ENCODE measurements at regions not wholly inside any gene's neighbourhood (a gene's known extent, or its start where the extent isn't known, plus 50 kb on each side); places are given as distances from the start of the nearest gene placed in this dataset.

GRCh38 chr3:157810924-157811718, 295.1 kb downstream of the SHOX2 start:
- TF ChIP-seq SIN3A (IDR thresholded peaks at IDR 0.05; ENCODE audit: borderline replicate concordance, insufficient read depth, low read length) (no peak), REST (IDR thresholded peaks at IDR 0.05; ENCODE audit: insufficient read depth in 1 of 2, low read depth in 2 of 2, low read length in 2 of 2) (no peak), FOXP2 (optimal IDR thresholded peaks at IDR 0.05; ENCODE audit: borderline replicate concordance, extremely low read depth, extremely low read length, insufficient read depth) (no peak), POLR2AphosphoS5 (IDR thresholded peaks at IDR 0.05; ENCODE audit: low read depth, low read length) (no peak), TAF1 (IDR thresholded peaks at IDR 0.05; ENCODE audit: borderline replicate concordance, insufficient read depth, low read length) (no peak)

DNA sequence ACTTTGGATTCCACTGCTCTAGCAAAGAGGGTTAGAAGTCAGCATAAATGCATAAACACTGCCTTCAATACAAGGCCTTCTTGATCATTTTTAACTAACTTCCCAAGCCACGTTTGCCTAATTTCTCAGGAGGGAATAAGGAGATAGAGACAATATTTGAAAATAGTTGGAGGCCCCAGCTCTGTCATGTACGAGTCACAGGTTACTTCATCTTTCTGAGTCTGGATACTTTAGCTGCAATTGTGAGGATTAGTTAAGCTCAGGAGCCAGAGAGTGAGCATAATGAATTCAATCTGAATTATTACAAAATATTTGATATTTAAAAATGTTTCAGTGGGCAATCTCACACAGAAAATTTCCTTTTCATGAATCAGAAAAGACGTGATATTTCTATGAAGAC, 298.9 kb downstream of the SHOX2 start:
- TF ChIP-seq FOXP2 (optimal IDR thresholded peaks at IDR 0.05; ENCODE audit: borderline replicate concordance, extremely low read depth, extremely low read length, insufficient read depth) (no peak), REST (IDR thresholded peaks at IDR 0.05; ENCODE audit: insufficient read depth in 1 of 2, low read depth in 2 of 2, low read length in 2 of 2) (no peak), POLR2AphosphoS5 (IDR thresholded peaks at IDR 0.05; ENCODE audit: low read depth, low read length) (no peak), TAF1 (IDR thresholded peaks at IDR 0.05; ENCODE audit: borderline replicate concordance, insufficient read depth, low read length) (no peak), SIN3A (IDR thresholded peaks at IDR 0.05; ENCODE audit: borderline replicate concordance, insufficient read depth, low read length) (no peak)

GRCh38 chr3:157805538-157805937, 300.7 kb downstream of the SHOX2 start:
- TF ChIP-seq POLR2AphosphoS5 (IDR thresholded peaks at IDR 0.05; ENCODE audit: low read depth, low read length) (no peak), REST (IDR thresholded peaks at IDR 0.05; ENCODE audit: insufficient read depth in 1 of 2, low read depth in 2 of 2, low read length in 2 of 2) (no peak), TAF1 (IDR thresholded peaks at IDR 0.05; ENCODE audit: borderline replicate concordance, insufficient read depth, low read length) (no peak), FOXP2 (optimal IDR thresholded peaks at IDR 0.05; ENCODE audit: borderline replicate concordance, extremely low read depth, extremely low read length, insufficient read depth) (no peak), SIN3A (IDR thresholded peaks at IDR 0.05; ENCODE audit: borderline replicate concordance, insufficient read depth, low read length) (no peak)

- no peak for TF ChIP-seq SIN3A (IDR thresholded peaks at IDR 0.05; ENCODE audit: borderline replicate concordance, insufficient read depth, low read length)
- no peak for TF ChIP-seq FOXP2 (optimal IDR thresholded peaks at IDR 0.05; ENCODE audit: borderline replicate concordance, extremely low read depth, extremely low read length, insufficient read depth)
- TF ChIP-seq POLR2AphosphoS5 (IDR thresholded peaks at IDR 0.05; ENCODE audit: low read depth, low read length): no peak
- no peak for TF ChIP-seq TAF1 (IDR thresholded peaks at IDR 0.05; ENCODE audit: borderline replicate concordance, insufficient read depth, low read length)
- no peak for TF ChIP-seq REST (IDR thresholded peaks at IDR 0.05; ENCODE audit: insufficient read depth in 1 of 2, low read depth in 2 of 2, low read length in 2 of 2)
Observed at GRCh38 chr3:157794771-157795170, 291.6 kb upstream of the VEPH1 start.
